Islet of Langerhans (tissue), 1 donor: ENCODE measurements at regions not wholly inside any gene's neighbourhood (a gene's known extent, or its start where the extent isn't known, plus 50 kb on each side); places are given as distances from the start of the nearest gene placed in this dataset.
"Not testable (repeated sequence)": the region's sequence is repeated elsewhere in the genome, so short reads cannot be mapped to it uniquely, and the experiment has no call there.

Experiments used
- FAIRE-seq: peaks from one replicate; lab custom pipeline; 2011; peaks lifted over from hg19 to GRCh38; lab: Jason Lieb, UNC

DNA sequence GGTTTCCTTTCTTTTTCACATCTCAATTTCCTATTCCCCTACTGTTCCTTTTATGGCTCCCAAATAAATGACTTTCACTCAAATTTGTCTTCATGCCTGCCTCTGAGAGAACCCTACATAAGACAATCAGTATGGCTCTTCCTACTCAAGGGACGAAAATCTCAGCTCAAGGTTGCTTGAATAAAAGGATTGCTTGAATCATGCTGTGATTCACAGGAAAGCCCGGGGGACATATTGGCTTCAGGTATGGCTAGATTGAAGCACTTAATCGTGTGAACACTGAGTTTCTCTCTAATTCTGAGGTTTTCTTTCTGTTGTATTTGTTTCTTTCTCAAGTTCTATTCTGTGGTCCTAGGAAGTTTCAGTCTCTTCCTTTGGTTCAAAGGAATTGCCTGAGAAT lies 140.3 kb upstream of the SULF2 start:
- FAIRE-seq = no peak

DNA sequence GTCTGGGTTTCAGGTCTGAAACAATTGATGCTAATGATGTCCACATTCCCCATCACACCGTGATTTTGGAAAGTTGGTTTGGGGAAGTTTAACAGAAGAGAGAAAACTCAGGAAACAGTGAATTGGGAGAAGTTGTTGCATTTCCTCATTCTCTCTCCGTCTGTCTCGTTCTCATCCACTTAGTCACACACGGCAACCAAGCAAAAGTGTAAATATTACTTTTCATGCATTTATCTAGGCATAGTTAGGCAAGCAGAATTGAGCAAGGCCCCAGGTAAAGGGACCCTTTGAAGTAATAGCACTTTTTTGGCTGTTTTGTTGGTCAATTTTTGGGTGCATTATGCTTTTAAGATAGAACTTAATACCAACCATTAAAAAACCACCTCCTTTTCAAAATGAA lies 137.0 kb upstream of the SULF2 start:
- FAIRE-seq = no peak

DNA sequence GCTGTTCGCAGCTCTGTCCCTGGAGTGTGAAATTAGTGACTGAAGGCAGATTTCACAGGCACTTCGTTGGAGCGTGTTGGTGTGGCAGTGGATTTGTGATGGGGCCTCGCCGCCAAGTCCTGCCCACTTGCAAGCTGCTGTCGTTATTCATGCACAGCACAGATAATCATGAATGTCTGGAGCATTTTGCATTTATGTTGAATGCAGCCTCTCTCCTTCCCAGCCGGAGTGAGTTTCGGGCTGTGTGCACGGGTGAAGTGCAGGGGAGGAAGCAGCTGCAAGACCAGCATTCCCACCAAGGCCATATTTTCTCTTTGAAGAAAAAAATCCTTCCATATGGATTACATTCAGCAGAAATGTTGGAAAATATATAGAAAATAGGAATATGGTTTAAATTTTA lies 136.5 kb upstream of the SULF2 start:
- not testable (repeated sequence) for FAIRE-seq

- no peak for FAIRE-seq
These were observed 136.1 kb upstream of the SULF2 start for GRCh38 chr20:47921408-47921807.

DNA sequence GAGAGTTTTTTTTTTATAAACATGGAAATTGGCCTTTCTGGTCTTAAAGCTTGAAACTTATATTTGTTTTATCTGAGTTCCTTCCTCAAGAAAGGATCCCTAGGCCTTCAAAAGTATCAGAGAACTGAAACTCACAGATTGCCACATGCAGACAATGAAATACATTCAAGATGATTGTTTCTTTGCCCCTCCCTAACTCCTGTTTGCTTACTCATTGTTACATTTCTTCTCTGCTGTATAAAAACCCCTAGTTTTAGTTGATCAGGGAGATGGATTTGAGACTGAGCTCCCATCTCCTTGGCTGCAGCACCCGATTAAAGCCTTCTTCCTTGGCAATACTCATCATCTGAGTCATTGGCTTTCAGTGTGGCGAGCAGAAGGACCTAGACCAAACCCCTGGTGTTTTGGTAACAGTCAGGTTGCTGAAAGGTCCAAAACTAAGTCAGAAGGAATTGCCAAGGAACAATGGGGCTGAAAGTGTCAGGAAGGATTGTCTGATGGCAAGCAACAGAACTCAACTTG lies 132.3 kb upstream of the SULF2 start:
- no peak for FAIRE-seq

GRCh38 chr20:47915495-47915894 lies 130.2 kb upstream of the SULF2 start:
- FAIRE-seq = no peak

GRCh38 chr20:47914792-47915191 lies 129.5 kb upstream of the SULF2 start:
- FAIRE-seq = no peak

DNA sequence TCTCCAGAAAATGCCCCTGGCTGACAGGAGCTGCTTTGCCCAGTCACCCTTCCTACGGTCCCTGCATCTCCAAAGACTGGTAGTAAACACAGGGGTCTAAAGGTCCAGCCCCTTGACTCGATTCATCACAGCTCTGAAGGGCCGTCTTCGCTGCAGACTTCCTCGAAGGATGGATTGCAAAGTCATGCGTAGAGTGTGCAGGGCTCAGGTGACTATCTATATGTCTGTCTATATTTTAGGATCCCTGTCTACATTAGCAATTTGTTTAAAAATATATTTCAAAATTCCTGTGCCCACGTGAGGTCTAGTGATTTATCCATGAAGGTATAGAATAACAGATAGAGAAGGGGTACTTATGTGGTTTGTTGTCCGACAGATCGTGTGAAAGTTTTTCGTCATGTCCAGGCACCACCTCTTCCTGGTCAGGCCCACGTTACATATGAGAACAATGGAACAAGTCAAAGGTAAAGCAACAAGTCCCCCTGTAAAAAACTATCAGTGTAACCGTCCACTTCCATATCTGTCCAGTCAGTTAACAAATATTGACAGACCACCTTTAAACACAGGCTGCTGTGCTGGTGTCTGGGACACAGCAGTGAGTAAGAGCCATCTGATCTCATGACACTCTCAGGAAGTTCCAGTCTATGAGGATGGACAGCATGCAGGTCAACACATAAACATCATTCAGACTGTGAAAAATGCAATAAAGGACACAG lies 127.7 kb upstream of the SULF2 start:
- not testable (repeated sequence) for FAIRE-seq

GRCh38 chr20:47912165-47912564 lies 126.9 kb upstream of the SULF2 start:
- not testable (repeated sequence) for FAIRE-seq

DNA sequence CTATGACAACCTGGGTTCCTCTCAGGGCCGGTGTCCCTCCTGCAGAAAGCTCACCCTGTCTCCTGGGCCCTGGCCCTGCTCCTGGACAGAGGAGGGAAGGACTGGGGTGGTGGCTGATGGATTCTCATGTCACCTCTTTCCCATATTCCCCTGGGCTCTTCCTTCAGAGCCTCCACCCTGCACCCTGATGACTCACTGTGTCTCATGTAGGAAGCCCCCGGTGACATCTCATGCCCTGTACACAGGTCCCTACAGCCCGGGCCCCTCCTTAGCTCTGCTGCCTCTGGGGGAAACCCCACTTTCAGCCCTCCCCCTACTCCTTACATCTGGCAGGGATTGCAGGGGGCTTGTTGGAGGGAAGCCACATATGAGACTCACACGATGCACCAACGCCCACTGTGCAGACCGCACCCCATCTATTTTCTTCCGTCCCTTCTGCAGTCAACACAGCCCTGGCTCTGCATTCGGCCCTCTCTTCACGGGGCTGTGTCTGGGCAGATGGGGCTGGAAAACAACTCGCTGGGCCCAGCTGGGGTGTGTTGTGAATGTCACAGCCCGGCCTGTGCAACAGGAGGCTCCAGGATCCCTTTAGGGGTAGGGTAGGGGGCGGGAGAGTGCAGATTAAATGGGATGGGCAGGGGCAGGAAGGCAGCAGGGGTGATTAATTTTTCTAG lies 124.6 kb upstream of the SULF2 start:
- not testable (repeated sequence) for FAIRE-seq

DNA sequence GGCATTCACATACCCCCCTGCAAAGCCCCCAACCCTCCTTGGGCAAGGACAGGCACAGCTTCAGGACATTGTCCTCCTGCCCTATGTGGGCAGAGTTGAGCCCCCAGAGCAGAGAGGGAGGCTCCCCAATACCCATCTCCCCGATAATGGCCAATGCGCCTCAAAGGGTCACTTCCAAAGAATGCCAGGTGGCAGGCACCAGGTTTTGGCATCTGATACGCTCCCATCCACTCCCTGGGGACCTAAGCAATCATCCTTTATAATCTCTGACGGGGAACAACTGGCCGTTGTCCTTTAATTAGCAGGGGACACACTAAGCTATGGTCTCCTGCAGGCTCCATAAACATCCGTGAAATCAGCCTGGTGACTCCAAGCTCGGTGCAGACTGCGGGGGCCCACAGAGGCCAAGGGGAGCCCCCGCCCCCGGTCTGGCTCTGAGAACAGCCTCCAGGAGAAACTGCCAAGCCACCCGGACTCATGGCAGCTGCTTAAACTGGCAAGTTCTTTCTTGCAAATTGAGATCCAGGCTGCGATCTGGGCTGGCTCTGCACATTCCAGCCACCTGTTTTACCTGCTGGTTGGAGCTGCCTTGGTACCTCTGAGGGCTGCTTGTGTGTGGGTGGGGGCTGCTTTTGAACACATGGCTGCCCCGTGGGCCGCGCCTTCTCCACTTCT lies 123.2 kb upstream of the SULF2 start:
- FAIRE-seq = not testable (repeated sequence)

DNA sequence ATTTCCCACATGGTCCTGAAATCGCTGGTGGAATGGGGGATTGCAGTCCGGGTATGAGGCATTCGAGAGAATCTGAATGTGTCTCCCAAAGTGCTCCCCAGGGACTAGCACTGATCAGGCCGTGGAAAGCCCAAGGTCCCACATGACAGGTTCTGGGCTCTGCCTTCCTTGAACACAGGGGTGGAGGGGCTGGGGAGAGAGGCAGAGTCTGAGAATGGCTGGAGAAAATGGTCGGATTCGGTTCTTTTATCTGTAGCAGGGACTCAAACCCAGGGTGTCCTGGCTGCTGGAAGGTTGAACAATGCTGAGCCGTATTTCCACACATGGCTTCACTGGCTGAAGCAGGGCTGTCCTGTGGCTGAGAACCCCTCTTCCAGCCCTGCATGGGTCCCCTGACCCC lies 122.7 kb upstream of the SULF2 start:
- not testable (repeated sequence) for FAIRE-seq

- no peak for FAIRE-seq
These were observed 121.9 kb upstream of the SULF2 start for GRCh38 chr20:47907031-47907675.

DNA sequence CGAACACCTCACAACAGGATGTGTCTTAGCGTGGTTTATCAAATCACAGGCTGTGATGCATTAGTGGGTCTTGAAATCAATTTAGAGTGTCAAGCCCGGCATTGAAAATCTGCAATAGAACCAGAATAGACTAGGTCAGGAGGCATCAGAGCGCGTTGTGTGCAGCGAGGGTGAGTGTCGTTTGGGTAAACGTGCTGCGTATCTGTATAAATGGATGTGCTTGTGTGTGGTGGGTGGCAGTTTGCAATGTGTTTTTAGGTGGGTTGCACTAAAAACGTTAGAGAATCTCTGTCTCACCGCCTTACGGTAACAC lies 121.0 kb upstream of the SULF2 start:
- FAIRE-seq = no peak

GRCh38 chr20:47905628-47906347 lies 120.5 kb upstream of the SULF2 start:
- no peak for FAIRE-seq

- not testable (repeated sequence) for FAIRE-seq
These were observed 117.7 kb upstream of the SULF2 start for GRCh38 chr20:47903009-47903408.

DNA sequence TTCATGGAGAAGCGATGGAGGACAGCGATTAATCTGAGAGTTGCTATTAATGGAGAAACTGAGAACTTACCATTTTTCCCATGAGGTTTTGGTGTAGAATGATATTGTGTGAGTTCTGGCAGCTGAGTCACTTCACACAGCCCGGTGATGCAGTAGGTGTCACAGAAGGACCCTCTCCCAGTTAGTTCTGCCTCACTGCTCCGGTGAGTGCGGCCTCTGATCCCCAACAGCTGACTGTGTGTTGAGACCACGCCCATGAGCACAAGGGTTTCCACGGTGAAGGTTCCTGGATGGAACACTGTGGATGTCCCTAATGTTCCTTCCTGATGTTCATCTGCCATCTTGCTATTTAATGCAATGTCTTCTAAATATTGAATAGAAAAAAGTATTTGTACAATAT lies 114.0 kb upstream of the SULF2 start:
- not testable (repeated sequence) for FAIRE-seq

DNA sequence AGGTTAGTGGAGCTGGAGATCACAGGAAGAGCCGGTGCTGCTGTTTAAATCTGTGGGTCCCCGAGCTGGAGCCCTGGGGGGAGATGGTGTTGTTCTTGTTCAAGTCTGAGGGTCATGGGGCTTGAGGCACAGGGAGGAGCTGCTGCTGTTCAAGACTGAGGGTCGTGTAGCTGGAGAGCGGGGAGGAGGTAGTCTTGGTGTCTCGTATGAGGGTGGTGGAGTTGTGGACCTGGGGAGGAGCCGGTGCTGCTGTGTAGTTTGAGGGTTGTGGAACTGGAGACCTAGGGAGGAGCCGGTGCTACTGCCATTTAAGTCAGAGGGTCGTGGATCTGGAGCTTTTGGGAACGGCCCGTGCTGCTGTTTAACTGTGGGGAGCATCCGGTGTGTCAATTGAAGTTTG lies 112.2 kb upstream of the SULF2 start:
- no peak for FAIRE-seq

DNA sequence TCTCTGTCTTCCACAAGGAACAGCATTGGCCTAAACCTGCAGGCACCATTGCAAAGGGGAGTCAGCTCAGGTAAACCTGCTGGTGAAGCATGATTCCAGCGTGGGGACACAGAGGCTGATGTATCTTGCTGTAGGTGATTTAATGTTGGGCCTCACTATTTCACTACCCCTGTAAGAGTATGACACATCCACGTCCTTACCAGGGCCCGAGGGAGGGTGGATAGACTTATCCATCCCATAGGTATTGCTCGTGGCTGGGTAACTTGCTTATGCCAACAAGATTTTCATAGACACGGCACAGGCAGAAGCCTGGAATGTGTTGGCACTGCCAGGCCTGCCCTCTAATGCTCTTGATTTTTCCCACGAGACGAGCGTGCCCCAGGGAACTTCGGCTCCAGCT lies 107.4 kb upstream of the SULF2 start:
- not testable (repeated sequence) for FAIRE-seq

DNA sequence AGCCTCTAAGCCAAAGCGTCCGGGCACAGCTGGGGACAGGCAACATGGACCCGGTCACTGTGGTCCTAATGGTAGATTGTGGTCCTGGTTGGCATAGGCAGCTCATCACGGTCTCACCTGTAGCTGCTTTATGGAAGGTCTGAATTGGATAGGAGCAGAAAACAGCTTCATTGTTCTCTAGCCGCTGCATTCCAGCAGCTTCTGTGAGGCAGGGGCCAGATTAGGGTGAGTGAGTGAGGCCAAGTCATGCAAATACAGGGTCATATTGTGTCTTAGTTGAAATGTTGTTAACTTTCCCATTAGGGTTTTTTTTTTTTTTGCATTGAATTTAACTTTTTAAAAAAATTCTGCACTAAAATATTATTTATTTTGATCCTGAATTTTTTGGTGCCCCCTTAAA lies 105.4 kb upstream of the SULF2 start:
- FAIRE-seq = not testable (repeated sequence)

GRCh38 chr20:47889751-47890150 lies 104.5 kb upstream of the SULF2 start:
- FAIRE-seq = not testable (repeated sequence)

GRCh38 chr20:47888351-47888750 lies 103.1 kb upstream of the SULF2 start:
- FAIRE-seq = no peak
